OCI-LY1 (cell line): ENCODE measurements at regions not wholly inside any gene's neighbourhood (a gene's known extent, or its start where the extent isn't known, plus 50 kb on each side); places are given as distances from the start of the nearest gene placed in this dataset.

Experiments
- CTCF ChIP-seq: fragments of 200-600 bp; sonication (generic), shearing (Covaris generic); IDR thresholded peaks from 2 replicates; pipeline ENCODE4 v1.5.1; 2017; ENCODE audit warnings: mild to moderate bottlenecking, antibody characterized with exemption, low read length, moderate library complexity, mixed read lengths
- EZH2 ChIP-seq: fragments of 200-600 bp; sonication (generic), shearing (Covaris generic); IDR thresholded peaks from 2 replicates; pipeline ENCODE4 v1.8.0; 2017; ENCODE audit warnings: borderline replicate concordance, mixed run types, mild to moderate bottlenecking, antibody characterized with exemption, low read length, moderate library complexity, mixed read lengths

- TF ChIP-seq CTCF (no peak), EZH2 (no peak)
These were observed 153.7 kb upstream of the BTG1 start for GRCh38 chr12:92299344-92299743.
